NCI-H2171 treated with DMSO at 0.1 percent for 48 hours (cell line): ENCODE measurements at regions not wholly inside any gene's neighbourhood (a gene's known extent, or its start where the extent isn't known, plus 50 kb on each side); places are given as distances from the start of the nearest gene placed in this dataset.

ENCODE experiments used
- DNase-seq: peaks from one replicate; lab custom pipeline; 2025; lab: John Stamatoyannopoulos, UW

DNA sequence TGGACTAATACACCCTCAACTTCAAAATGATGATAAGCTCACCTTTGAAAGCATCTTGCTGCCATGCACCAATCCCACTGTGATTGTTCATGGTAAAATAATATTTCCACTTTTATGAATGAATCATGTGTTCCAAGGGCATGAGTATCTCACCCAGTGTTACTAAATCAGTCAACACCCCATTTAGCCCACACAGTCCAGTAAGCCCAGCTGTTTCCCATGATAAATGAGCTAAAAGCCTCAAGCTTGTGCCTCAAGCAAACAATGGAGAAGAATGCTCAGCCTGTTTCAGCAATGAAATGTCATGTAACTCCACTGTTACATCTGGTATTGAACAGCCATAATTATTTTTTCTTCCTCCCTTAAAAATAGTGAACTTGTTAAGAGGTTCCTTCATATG, 442.5 kb downstream of the XPNPEP1 start:
- DNase-seq, result no peak

- peak; percentile 88 for DNase-seq
These were observed 447.4 kb downstream of the XPNPEP1 start for GRCh38 chr10:109475711-109476421.

DNA sequence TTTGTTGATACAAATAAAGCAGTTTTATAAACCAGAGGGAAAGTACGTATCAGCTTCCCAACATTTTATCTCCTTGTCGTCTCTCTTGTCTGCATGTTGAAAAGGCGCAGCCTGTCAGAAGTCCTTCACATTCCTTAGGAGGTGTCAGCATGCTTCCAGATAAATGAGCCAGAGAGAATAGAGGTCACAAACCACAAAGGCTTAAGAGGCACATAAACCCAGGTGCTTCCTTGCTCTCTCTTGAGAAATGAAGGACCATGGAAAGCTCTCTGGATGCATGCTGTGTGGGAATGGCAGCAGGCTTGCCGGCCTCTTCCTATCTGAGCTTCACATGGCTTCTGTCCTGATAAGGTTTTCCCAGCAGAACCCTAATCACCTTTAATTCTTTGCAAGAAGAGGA, 448.5 kb downstream of the XPNPEP1 start:
- no peak for DNase-seq

DNA sequence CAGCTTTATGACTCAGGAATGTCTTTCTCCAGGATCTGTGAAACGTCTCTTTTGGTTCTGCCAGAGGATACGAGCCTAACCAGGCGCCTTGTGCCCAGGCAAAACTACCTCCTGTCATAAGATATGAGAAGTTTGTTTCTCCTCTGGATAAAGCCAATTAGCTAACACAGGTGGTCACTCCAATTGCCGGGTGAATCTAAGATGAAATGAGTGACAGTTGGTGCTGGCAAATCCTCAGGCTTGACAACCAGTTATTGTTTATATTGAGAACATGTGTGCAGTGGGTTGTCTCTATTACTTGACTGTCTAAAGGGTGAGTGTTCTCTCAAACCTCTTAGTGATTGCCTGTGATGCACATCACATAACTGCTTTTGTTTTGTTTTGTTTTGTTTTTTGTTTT, 449.1 kb downstream of the XPNPEP1 start:
- DNase-seq, result peak; percentile 71

GRCh38 chr10:109467551-109467950, 455.8 kb downstream of the XPNPEP1 start:
- DNase-seq, result no peak

DNA sequence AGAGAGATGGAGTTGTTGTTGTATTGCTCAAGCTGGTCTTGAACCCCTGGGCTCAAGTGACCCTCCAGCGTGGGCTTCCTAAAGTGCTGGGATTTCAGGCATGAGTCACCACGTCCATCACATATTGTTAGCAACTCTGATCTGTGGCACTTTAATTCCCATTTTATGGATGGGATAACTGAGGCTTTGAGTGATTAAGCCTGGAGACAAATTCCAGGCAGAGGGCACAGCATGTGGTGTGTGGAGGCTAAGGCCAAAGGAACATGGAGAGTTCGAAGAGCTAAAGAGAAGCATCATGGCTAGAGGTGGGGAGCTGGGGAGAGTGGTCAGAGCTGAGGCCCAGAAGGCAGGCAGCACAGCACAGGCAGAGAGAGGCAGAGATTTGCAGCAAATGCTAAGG, 458.4 kb downstream of the XPNPEP1 start:
- no peak for DNase-seq

GRCh38 chr10:109457302-109457638, 466.0 kb downstream of the XPNPEP1 start:
- DNase-seq, result no peak

DNA sequence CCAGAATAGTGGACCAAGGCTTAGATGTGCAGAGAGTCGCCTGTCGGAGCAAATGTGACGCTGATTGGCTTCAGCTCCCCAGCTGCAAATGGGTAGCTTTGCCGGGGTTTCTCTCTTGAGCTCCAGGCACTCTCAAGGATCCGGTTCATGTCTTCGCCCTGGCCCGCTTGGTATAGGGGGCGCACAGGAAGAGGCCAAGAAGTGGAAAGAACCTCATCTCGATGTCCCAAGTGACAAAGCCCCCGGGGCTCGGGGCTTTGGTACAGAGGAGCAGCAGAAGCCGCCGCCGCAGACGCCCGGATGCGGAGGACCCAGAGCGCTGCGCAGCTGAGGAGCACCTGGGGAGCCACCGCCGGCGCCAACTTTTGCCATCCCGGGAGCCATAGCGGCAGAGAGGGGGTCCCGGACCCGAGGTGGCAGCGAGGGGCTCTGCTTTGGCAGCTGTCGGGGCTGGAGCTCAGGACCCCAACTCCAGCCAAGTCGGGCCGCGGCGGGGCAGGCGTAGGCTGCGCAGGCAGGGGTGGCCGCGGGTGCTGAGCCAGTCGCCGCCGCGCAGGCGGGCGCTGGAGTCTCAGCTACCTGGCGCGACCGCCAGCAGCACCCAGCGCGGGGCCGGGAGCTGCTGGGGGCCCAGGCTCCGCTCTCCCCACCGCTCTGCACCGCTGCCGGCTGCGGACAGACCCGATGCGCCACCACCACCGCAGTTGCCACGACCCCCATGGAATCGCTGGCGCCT, 466.6 kb downstream of the XPNPEP1 start:
- DNase-seq, result no peak

- DNase-seq, result no peak
These were observed 468.6 kb downstream of the XPNPEP1 start for GRCh38 chr10:109454691-109455090.

DNA sequence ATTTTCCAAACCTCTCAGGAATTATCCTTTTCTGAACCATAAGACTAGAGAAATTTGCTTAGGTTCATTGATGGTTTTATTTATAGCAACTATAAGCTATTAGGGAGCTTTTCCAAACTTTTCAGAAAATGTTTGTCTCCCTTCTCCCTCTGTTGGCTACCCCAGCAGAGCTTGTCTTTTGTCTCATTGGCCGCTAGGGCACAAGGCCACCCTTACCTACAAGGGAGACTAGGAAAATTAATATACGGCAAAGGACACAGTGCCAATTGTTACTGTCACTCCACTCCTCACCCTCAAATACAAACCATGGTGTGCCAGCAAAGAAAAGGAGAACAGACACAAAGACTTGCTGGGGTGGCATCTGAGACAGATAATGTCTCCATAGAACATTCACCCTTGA, 471.4 kb downstream of the XPNPEP1 start:
- no peak for DNase-seq

DNA sequence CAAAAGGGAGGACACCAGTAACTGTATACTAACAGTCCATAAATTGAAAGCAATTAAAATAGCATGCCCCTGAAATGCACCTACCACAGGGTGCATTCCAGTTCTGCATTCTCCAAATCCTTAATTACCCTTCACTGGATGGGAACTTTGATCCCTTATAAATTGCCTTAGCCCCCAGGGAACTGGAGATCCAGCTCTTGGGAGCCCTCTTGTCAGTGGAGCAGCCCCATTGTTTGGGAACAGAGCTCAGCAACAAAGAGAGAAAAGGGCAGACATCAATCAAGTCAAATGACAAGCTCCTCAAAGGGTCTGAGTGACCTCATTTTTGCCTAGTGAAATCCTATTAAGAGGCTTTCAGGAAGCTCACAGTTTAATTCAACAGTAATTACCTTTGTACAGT, 472.6 kb downstream of the XPNPEP1 start:
- DNase-seq, result peak; percentile 13

DNA sequence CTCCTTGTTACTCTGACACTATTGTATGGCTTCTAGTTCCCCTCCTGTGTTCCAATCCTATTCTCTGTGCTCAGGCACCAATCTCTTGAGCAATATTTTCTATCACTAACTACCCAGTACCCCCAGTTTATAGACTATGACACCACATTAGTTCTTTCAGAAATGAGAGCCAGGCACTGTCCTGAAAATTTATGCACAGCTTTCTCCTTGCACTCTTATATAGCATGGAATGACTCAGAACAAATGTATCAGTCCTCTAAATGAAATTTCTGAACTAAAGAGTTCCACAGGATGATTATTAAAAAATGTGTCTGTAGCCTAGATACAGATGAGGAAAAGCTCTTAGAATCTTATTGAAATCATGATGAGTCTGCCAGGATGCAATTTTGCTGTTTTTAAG, 489.9 kb downstream of the XPNPEP1 start:
- DNase-seq, result no peak

- no peak for DNase-seq
These were observed 491.0 kb downstream of the XPNPEP1 start for GRCh38 chr10:109432281-109432680.

DNA sequence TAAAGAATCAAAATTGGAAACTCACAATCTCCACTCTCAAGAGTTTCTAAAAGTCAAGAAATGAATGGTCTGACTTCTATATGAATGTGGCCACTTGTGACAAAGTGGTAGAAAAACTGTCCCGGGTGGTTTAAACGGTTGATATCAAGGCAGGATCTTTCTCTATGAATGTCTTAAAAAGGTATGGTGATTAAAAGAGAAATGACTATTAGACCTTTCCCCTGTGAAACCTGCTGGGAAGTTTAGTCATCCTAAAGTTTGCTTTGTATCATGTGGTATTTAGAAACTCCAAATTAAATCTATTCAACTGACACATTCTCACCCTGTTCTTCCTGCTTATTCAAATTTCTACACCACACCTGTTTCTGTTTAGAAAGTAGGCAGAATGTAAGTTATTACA, 492.5 kb downstream of the XPNPEP1 start:
- DNase-seq, result no peak

- no peak for DNase-seq
These were observed 493.1 kb downstream of the XPNPEP1 start for GRCh38 chr10:109430043-109430760.

GRCh38 chr10:109428775-109429491, 494.4 kb downstream of the XPNPEP1 start:
- no peak for DNase-seq

DNA sequence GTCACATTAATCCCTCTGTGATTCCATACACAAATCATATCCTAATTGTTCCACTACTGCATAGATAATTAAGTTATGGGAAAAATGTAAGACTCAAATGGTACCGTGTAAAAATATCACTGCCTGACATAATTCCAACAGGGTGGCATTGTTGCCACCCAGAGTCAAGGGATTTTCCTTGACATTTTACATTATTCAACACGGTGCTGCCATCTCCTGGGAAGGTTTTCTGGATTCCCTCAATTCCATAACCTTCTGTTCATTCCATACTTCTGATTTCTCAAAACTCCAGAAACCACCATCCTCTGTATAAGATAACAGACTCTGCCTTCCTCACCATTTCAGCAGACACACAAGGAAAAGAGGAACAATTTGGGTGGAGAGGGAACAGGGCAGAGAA, 495.9 kb downstream of the XPNPEP1 start:
- DNase-seq, result no peak

- DNase-seq, result no peak
These were observed 496.3 kb downstream of the XPNPEP1 start for GRCh38 chr10:109426987-109427386.

GRCh38 chr10:109418795-109419194, 504.5 kb downstream of the XPNPEP1 start:
- DNase-seq, result no peak

- DNase-seq, result no peak
These were observed 505.5 kb downstream of the XPNPEP1 start for GRCh38 chr10:109417803-109418202.

GRCh38 chr10:109412353-109412752, 511.0 kb downstream of the XPNPEP1 start:
- no peak for DNase-seq

GRCh38 chr10:109411917-109412316, 511.4 kb downstream of the XPNPEP1 start:
- DNase-seq, result no peak

DNA sequence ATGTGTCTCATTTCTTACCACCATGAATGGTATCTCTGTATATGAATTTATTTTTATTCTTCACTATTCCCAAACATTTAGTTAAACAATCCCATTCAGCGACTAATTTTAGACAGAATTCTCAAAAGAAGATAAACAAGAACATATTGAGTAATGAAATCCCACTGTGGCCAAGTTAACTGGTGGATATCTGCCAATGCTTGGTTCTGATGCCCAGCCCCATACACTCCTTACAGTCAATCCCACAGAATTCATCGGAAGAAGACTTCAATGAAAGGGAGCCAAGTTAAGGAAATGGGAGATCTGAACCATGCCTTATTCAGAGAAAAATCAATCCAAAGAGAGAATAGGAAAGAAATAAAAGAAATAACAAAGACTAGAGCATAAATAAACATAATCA, 518.0 kb downstream of the XPNPEP1 start:
- DNase-seq, result no peak
